H1 (cell line): ENCODE measurements at regions not wholly inside any gene's neighbourhood (a gene's known extent, or its start where the extent isn't known, plus 50 kb on each side); places are given as distances from the start of the nearest gene placed in this dataset.

ENCODE experiments used
- CTCF ChIA-PET: fragments of 300-600 bp; sonication (Branson Sonifier 250); formaldehyde crosslinking; loops from one replicate; lab custom pipeline; 2021; ENCODE audit not compliant: partially characterized antibody; lab: Charles Lee
- POLR2A ChIA-PET: fragments of 300-600 bp; sonication (Branson Sonifier 250); formaldehyde crosslinking; loops from one replicate; lab custom pipeline; 2021; ENCODE audit warnings: inconsistent platforms; ENCODE audit not compliant: partially characterized antibody; lab: Charles Lee
- DNase-seq, 2 experiments: peaks; one replicate each; pipeline versions ENCODE4 v3.0.0 to v3.0.0-alpha.2; 2010 to 2022; ENCODE audit warnings: low spot score in 2 of 2, low read depth in 1 of 2, mixed read lengths in 1 of 2
- FAIRE-seq: peaks from 2 replicates; lab custom pipeline; 2011; peaks lifted over from hg19 to GRCh38; lab: Jason Lieb, UNC
- H2AFZ ChIP-seq: 2 replicates; pipeline ENCODE4 v1.8.1; 2012; ENCODE audit warnings: low read length, inconsistent platforms
- H2AK5ac ChIP-seq: 2 replicates; pipeline ENCODE4 v1.6.1; 2013; ENCODE audit warnings: low read depth, low read length
- H2BK120ac ChIP-seq: replicated peaks from 2 replicates; pipeline ENCODE3; 2013; ENCODE audit warnings: low read depth, low read length, inconsistent platforms
- H2BK12ac ChIP-seq: 2 replicates; pipeline ENCODE4 v1.6.1; 2013; ENCODE audit warnings: low read depth, low read length
- H2BK15ac ChIP-seq: 2 replicates; pipeline ENCODE4 v1.6.1; 2013; ENCODE audit warnings: low read length
- H2BK20ac ChIP-seq: 2 replicates; pipeline ENCODE4 v1.6.1; 2013; ENCODE audit warnings: low read length
- H2BK5ac ChIP-seq: 2 replicates; pipeline ENCODE4 v1.6.1; 2013; ENCODE audit warnings: low read depth, low read length
- H3K14ac ChIP-seq: 2 replicates; pipeline ENCODE4 v1.6.1; 2013; ENCODE audit warnings: inconsistent platforms; ENCODE audit not compliant: insufficient read length
- H3K18ac ChIP-seq: 2 replicates; pipeline ENCODE4 v1.6.1; 2013; ENCODE audit warnings: low read length; ENCODE audit errors: extremely low read depth
- H3K23ac ChIP-seq: 2 replicates; pipeline ENCODE4 v1.6.1; 2013; ENCODE audit warnings: inconsistent platforms; ENCODE audit not compliant: insufficient read length
- H3K23me2 ChIP-seq: 2 replicates; pipeline ENCODE4 v1.6.1; 2013; ENCODE audit warnings: low read depth, low read length
- H3K27ac ChIP-seq: 2 replicates; pipeline ENCODE4 v1.6.1; 2011; ENCODE audit warnings: low read depth, low read length, inconsistent platforms
- H3K27me3 ChIP-seq, 4 experiments: replicated peaks in 1 of 4; 1 replicate in 1 of 4; 2 replicates in 3 of 4; pipeline versions ENCODE4 v1.6.1 to v1.8.1; 2011 to 2013; ENCODE audit warnings: low read length in 3 of 4, mild to moderate bottlenecking in 3 of 4, inconsistent platforms in 2 of 4, mixed read lengths in 2 of 4, moderate library complexity in 1 of 4; ENCODE audit not compliant: control insufficient read depth in 3 of 4, insufficient read depth in 3 of 4; ENCODE audit errors: extremely low read depth in 1 of 4
- H3K36me3 ChIP-seq, 4 experiments: 2 replicates each; pipeline versions ENCODE4 v1.6.1 to v1.8.1; 2011 to 2013; ENCODE audit warnings: mild to moderate bottlenecking in 4 of 4, low read length in 3 of 4, moderate library complexity in 2 of 4, control low read depth in 1 of 4, inconsistent platforms in 1 of 4; ENCODE audit not compliant: insufficient read depth in 4 of 4, control insufficient read depth in 2 of 4
- H3K4ac ChIP-seq: replicated peaks from 2 replicates; pipeline ENCODE3; 2013; ENCODE audit warnings: low read length, low read depth, mixed read lengths, inconsistent platforms; ENCODE audit not compliant: insufficient read length
- H3K4me1 ChIP-seq, 4 experiments: replicated peaks in 1 of 4; 1 replicate in 1 of 4; 2 replicates in 3 of 4; pipeline versions ENCODE4 v1.6.1 to v1.8.1; 2011 to 2013; ENCODE audit warnings: low read length in 3 of 4, inconsistent platforms in 2 of 4, mixed read lengths in 1 of 4; ENCODE audit not compliant: insufficient read depth in 4 of 4, control insufficient read depth in 3 of 4
- H3K4me2 ChIP-seq, 2 experiments: 2 replicates each; pipeline versions ENCODE4 v1.6.1 to v1.8.1; 2011 to 2013; ENCODE audit warnings: low read depth in 2 of 2, low read length in 2 of 2, control low read depth in 1 of 2, inconsistent platforms in 1 of 2, mild to moderate bottlenecking in 1 of 2; ENCODE audit not compliant: insufficient read depth in 1 of 2
- H3K4me3 ChIP-seq, 4 experiments: fragments of 200-600, 300-600 bp in 1 of 4; sonication (generic), shearing (Covaris generic), sonication (Bioruptor Twin) in 1 of 4; 2 replicates each; pipeline versions ENCODE4 v1.5.1 to v1.8.1; 2011 to 2016; ENCODE audit warnings: low read length in 4 of 4, low read depth in 3 of 4, control low read depth in 2 of 4, inconsistent platforms in 2 of 4, mild to moderate bottlenecking in 2 of 4, mixed read lengths in 1 of 4, moderate library complexity in 1 of 4; ENCODE audit not compliant: insufficient read depth in 2 of 4; ENCODE audit errors: extremely low read depth in 1 of 4
- H3K56ac ChIP-seq: replicated peaks from 2 replicates; pipeline ENCODE3; 2013; ENCODE audit warnings: low read depth, mild to moderate bottlenecking, mixed read lengths, low read length, inconsistent platforms; ENCODE audit not compliant: insufficient read length
- H3K79me1 ChIP-seq: 2 replicates; pipeline ENCODE4 v1.6.1; 2013; ENCODE audit warnings: low read depth, low read length, control low read depth
- H3K79me2 ChIP-seq, 2 experiments: 2 replicates each; pipeline versions ENCODE4 v1.6.1 to v1.8.1; 2012 to 2013; ENCODE audit warnings: low read length in 2 of 2, mild to moderate bottlenecking in 2 of 2, inconsistent platforms in 1 of 2; ENCODE audit not compliant: insufficient read depth in 2 of 2, control insufficient read depth in 1 of 2
- H3K9ac ChIP-seq, 4 experiments: replicated peaks in 1 of 4; 1 replicate in 1 of 4; 2 replicates in 3 of 4; pipeline versions ENCODE4 v1.6.1 to v1.8.1; 2011 to 2013; ENCODE audit warnings: low read depth in 3 of 4, low read length in 3 of 4, control low read depth in 2 of 4, mild to moderate bottlenecking in 2 of 4, moderate library complexity in 2 of 4, inconsistent platforms in 1 of 4; ENCODE audit errors: extremely low read depth in 1 of 4
- H3K9me3 ChIP-seq, 2 experiments: 2 replicates each; pipeline versions ENCODE4 v1.6.1 to v1.8.1; 2012 to 2013; ENCODE audit warnings: mild to moderate bottlenecking in 2 of 2, moderate library complexity in 2 of 2, control low read depth in 1 of 2, inconsistent platforms in 1 of 2, low read depth in 1 of 2, low read length in 1 of 2, mixed read lengths in 1 of 2; ENCODE audit not compliant: insufficient read depth in 2 of 2
- H4K20me1 ChIP-seq, 2 experiments: replicated peaks in 1 of 2; 2 replicates each; pipeline versions ENCODE3 to v1.8.1; 2011 to 2013; ENCODE audit warnings: inconsistent platforms in 2 of 2, low read length in 2 of 2, mild to moderate bottlenecking in 1 of 2; ENCODE audit not compliant: insufficient read depth in 2 of 2, control insufficient read depth in 1 of 2
- H4K5ac ChIP-seq: 2 replicates; pipeline ENCODE4 v1.6.1; 2013; ENCODE audit warnings: low read length, low read depth, mixed read lengths, inconsistent platforms; ENCODE audit not compliant: insufficient read length
- H4K8ac ChIP-seq: 2 replicates; pipeline ENCODE4 v1.8.0; 2013; ENCODE audit warnings: mild to moderate bottlenecking, moderate library complexity, low read length, inconsistent platforms; ENCODE audit not compliant: insufficient read depth; ENCODE audit errors: extremely low read depth
- H4K91ac ChIP-seq: replicated peaks from 2 replicates; pipeline ENCODE3; 2013; ENCODE audit warnings: low read length, mixed read lengths, inconsistent platforms; ENCODE audit not compliant: insufficient read length
- BCL11A ChIP-seq, 2 experiments: IDR thresholded peaks; one replicate each; pipeline ENCODE4 v1.6.1; 2011; ENCODE audit warnings: low read depth in 2 of 2, low read length in 2 of 2, mild to moderate bottlenecking in 2 of 2
- CEBPB ChIP-seq: IDR thresholded peaks from 2 replicates; pipeline ENCODE4 v1.6.1; 2012; ENCODE audit warnings: low read depth, low read length
- CREB1 ChIP-seq: IDR thresholded peaks from 2 replicates; pipeline ENCODE4 v1.6.1; 2012; ENCODE audit warnings: inconsistent platforms
- EP300 ChIP-seq, 2 experiments: IDR thresholded peaks; 1 replicate in 1 of 2; 2 replicates in 1 of 2; pipeline ENCODE4 v1.6.1; 2011 to 2012; ENCODE audit warnings: low read depth in 2 of 2, low read length in 2 of 2, mild to moderate bottlenecking in 2 of 2, borderline replicate concordance in 1 of 2, inconsistent platforms in 1 of 2, moderate library complexity in 1 of 2
- GABPA ChIP-seq: IDR thresholded peaks from 2 replicates; pipeline ENCODE4 v1.6.1; 2011; ENCODE audit warnings: mild to moderate bottlenecking, low read length, moderate library complexity, borderline replicate concordance; ENCODE audit not compliant: insufficient read depth
- JUN ChIP-seq: IDR thresholded peaks from 2 replicates; pipeline ENCODE4 v1.6.1; 2011; ENCODE audit warnings: low read depth, mild to moderate bottlenecking, improper control_type of control experiment, low read length
- KDM5A ChIP-seq: fragments of 200-600 bp; IDR thresholded peaks from 2 replicates; pipeline ENCODE4 v1.7.1; 2012; ENCODE audit warnings: mild to moderate bottlenecking, low read length, inconsistent platforms, mixed read lengths
- RAD21 ChIP-seq, 2 experiments: IDR thresholded peaks in 1 of 2; conservative IDR thresholded peaks in 1 of 2; 2 replicates each; pipeline ENCODE4 v1.6.1; 2011; ENCODE audit warnings: low read depth in 2 of 2, low read length in 2 of 2, improper control_type of control experiment in 1 of 2, inconsistent platforms in 1 of 2, mild to moderate bottlenecking in 1 of 2, moderate library complexity in 1 of 2
- YY1 ChIP-seq: IDR thresholded peaks from 2 replicates; pipeline ENCODE4 v1.6.1; 2011; ENCODE audit warnings: low read depth, mild to moderate bottlenecking, low read length
- WGBS, 2 experiments: shearing (Covaris generic) in 1 of 2; methylation state at CpG; one replicate each; pipeline versions ENCODE4 v1.1.6 to v1.1.7; 2013 to 2015; ENCODE audit warnings: low lambda C conversion rate in 2 of 2, mixed read lengths in 2 of 2, inconsistent platforms in 1 of 2, low coverage in 1 of 2, missing lambda C conversion rate in 1 of 2; ENCODE audit not compliant: insufficient replicate concordance in 2 of 2, insufficient coverage in 1 of 2, insufficient read length in 1 of 2; ENCODE audit errors: extremely low coverage in 1 of 2, missing lambda C conversion rate in 1 of 2; 5-methylcytosine and 5-hydroxymethylcytosine counted together
- TF ChIP-seq, protein P1 (sequence below), 3 experiments: IDR thresholded peaks; 1 replicate in 2 of 3; 2 replicates in 1 of 3; pipeline versions ENCODE4 v1.5.1 to v1.6.1; 2011; ENCODE audit warnings: low read length in 3 of 3, mild to moderate bottlenecking in 3 of 3, inconsistent platforms in 2 of 3, low read depth in 1 of 3, moderate library complexity in 1 of 3; ENCODE audit not compliant: insufficient read depth in 1 of 3; ENCODE audit errors: control extremely low read depth in 1 of 3

DNA sequence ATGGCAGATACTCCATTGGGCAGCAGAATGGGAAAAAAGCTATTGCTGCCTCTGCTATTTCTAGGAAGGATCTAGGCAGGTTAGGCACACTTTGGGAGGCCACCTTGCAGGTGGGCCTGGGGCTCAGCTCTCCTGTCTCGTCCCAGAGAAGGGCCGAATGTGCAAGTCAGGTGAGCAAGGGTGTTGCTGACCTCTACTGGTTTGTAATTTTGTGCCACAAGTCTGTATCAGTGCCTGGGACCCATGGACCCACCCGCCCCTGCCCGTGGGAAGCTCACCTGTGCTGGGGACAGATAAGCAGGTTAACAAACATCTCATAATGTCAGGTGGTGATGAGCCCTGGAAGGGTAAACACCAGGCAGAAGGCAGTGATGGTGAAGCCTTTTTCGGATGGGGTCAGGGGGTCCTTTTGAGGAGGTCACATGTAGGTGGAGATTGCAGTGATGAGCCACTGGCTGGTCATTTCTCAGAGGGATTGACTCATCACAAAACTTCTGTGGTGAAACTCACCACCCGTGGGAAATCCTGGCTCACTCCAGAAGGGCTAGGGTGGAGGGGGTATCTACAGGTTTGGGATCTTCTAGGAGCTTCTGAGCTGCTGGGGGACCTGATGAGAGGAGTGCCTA, 161.3 kb downstream of the KLF13 start:
- peaks cover 0 to 7% (median 0%) of the 10 kb centered on the region in 4 experiments; a peak in 1 of 8 replicates for H3K36me3 ChIP-seq
- H3K4ac ChIP-seq, result no peak overlapping the region
- no peaks in the 10 kb centered on the region; the same call in 1 of the 2 replicates for H3K79me1 ChIP-seq
- no peak overlapping the region for H3K56ac ChIP-seq
- no peak for TF ChIP-seq CEBPB
- TF ChIP-seq CREB1, result no peak
- TF ChIP-seq KDM5A, result no peak
- TF ChIP-seq, protein P1, sequence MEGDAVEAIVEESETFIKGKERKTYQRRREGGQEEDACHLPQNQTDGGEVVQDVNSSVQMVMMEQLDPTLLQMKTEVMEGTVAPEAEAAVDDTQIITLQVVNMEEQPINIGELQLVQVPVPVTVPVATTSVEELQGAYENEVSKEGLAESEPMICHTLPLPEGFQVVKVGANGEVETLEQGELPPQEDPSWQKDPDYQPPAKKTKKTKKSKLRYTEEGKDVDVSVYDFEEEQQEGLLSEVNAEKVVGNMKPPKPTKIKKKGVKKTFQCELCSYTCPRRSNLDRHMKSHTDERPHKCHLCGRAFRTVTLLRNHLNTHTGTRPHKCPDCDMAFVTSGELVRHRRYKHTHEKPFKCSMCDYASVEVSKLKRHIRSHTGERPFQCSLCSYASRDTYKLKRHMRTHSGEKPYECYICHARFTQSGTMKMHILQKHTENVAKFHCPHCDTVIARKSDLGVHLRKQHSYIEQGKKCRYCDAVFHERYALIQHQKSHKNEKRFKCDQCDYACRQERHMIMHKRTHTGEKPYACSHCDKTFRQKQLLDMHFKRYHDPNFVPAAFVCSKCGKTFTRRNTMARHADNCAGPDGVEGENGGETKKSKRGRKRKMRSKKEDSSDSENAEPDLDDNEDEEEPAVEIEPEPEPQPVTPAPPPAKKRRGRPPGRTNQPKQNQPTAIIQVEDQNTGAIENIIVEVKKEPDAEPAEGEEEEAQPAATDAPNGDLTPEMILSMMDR (IDR thresholded peaks at IDR 0.05; ENCODE audit: control extremely low read depth in 1 of 3, insufficient read depth in 1 of 3, low read depth in 1 of 3, low read length in 3 of 3), result peak in 2 of 3 experiments; percentile 9 to 28; a peak in 2 of 4 replicates
- TF ChIP-seq RAD21 (IDR thresholded peaks at IDR 0.05 in 1 of 2, conservative IDR thresholded peaks at IDR 0.05 in 1 of 2; ENCODE audit: low read depth in 2 of 2, low read length in 2 of 2), result peak; percentile 44 to 52
- TF ChIP-seq EP300 (IDR thresholded peaks at IDR 0.05; ENCODE audit: borderline replicate concordance in 1 of 2, low read depth in 2 of 2, low read length in 2 of 2), result no peak
- no peak for TF ChIP-seq JUN
- TF ChIP-seq GABPA, result no peak
- TF ChIP-seq YY1, result no peak
- no peak for TF ChIP-seq BCL11A (IDR thresholded peaks at IDR 0.05; ENCODE audit: low read depth in 2 of 2, low read length in 2 of 2)
- no peak overlapping the region for H4K5ac ChIP-seq
- H3K14ac ChIP-seq, result no peak overlapping the region
- DNase-seq (no peak), FAIRE-seq (no peak)
- peak overlapping the region; percentile 71; the same call in 1 of the 2 replicates for H2BK12ac ChIP-seq
- H2AFZ ChIP-seq, result no peak overlapping the region
- no peak overlapping the region for H2BK120ac ChIP-seq
- H2BK20ac ChIP-seq, result peak overlapping the region; percentile 72; the same call in 1 of the 2 replicates
- H4K91ac ChIP-seq, result no peak overlapping the region
- H3K4me2 ChIP-seq, result no peak overlapping the region
- no peak overlapping the region for H3K18ac ChIP-seq
- ChIA-PET CTCF (interaction anchor here (0.6 to 6.3 kb wide), 57 partner anchors 9 to 625 kb away, joined by 3 to 199 read pairs (median 4); partner anchors contain the start of gene KLF13), POLR2A (no interaction called here)
- peaks cover 20 to 23% (median 22%) of the 10 kb centered on the region in 4 experiments for H3K27me3 ChIP-seq
- peaks cover 2 to 8% of the 10 kb centered on the region in 2 experiments; a peak in 2 of 4 replicates for H3K9me3 ChIP-seq
- 84% methylated on average over 6 of the region's 6 CpGs; no CpG with 5 or more reads in 1 of the 2 experiments for WGBS, 2 experiments
- no peaks in the 10 kb centered on the region for H4K20me1 ChIP-seq
- H3K4me1 ChIP-seq, result peaks cover 0 to 6% (median under 1%) of the 10 kb centered on the region in 4 experiments; a peak in 5 of 7 replicates
- H3K27ac ChIP-seq, result no peak overlapping the region
- no peak overlapping the region for H2AK5ac ChIP-seq
- no peaks in the 10 kb centered on the region; the same call in 1 of the 2 replicates for H3K23me2 ChIP-seq
- H3K79me2 ChIP-seq, result no peaks in the 10 kb centered on the region
- no peak overlapping the region for H4K8ac ChIP-seq
- H2BK5ac ChIP-seq, result no peak overlapping the region
- H3K23ac ChIP-seq, result no peak overlapping the region
- no peak overlapping the region for H3K9ac ChIP-seq
- no peak overlapping the region for H3K4me3 ChIP-seq
- 0 out of 2 replicates have a peak overlapping the region, but pooled peaks have one; percentile 92 for H2BK15ac ChIP-seq
